GM23338 (cell line): ENCODE measurements at regions not wholly inside any gene's neighbourhood (a gene's known extent, or its start where the extent isn't known, plus 50 kb on each side); places are given as distances from the start of the nearest gene placed in this dataset.

ENCODE experiments used
- TF ChIP-seq, protein P1 (sequence below), 2 experiments: fragments of 200-600 bp in 1 of 2; sonication (generic) in 1 of 2; conservative IDR thresholded peaks; 2 replicates each; pipeline versions ENCODE4 v1.5.1 to v1.6.1; 2016 to 2017; ENCODE audit warnings: antibody characterized with exemption in 2 of 2, low read depth in 2 of 2, mild to moderate bottlenecking in 2 of 2, moderate library complexity in 1 of 2
- TF ChIP-seq, protein P2 (sequence below): IDR thresholded peaks from one replicate; pipeline ENCODE4 v1.6.1; 2018; ENCODE audit warnings: antibody characterized with exemption; ENCODE audit not compliant: unreplicated experiment

DNA sequence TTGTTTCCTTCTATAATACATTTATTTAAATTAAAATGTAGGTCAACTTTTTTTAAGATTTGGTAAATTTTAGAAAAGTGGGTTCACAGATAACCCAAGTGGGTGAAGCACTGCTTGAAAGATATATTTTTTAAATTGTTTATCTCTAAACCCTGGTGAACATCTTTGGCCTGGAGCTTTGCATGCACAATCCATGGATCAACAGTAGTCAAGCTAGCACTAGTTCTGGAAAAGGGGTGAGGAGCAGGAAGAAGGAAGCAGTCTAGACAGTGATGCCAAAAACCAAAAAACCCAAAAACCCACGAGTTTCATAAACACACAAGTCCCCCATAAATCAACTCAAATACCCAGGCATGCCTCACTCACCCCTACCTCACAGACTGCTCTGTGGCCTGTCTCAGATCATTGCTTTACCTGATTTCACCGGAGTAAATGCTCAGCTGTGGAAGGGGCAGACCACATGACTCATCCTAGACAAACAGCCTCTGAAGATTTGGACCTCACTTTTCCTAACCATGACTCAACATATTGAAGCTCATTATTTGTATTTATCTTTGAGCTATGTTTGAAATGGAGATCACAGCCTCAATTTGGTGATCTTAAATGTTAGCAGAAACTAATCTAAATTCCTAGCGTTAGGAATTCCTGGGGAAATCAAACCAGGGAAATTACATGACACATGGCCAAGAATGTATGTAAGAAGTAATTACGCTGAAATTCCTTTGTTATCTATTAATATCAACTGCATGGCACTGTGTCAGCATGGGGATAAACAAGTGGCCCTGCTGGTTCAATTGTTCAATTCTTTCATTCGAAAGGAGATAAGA, 149.6 kb downstream of the ZNF608 start:
- TF ChIP-seq, protein P1, sequence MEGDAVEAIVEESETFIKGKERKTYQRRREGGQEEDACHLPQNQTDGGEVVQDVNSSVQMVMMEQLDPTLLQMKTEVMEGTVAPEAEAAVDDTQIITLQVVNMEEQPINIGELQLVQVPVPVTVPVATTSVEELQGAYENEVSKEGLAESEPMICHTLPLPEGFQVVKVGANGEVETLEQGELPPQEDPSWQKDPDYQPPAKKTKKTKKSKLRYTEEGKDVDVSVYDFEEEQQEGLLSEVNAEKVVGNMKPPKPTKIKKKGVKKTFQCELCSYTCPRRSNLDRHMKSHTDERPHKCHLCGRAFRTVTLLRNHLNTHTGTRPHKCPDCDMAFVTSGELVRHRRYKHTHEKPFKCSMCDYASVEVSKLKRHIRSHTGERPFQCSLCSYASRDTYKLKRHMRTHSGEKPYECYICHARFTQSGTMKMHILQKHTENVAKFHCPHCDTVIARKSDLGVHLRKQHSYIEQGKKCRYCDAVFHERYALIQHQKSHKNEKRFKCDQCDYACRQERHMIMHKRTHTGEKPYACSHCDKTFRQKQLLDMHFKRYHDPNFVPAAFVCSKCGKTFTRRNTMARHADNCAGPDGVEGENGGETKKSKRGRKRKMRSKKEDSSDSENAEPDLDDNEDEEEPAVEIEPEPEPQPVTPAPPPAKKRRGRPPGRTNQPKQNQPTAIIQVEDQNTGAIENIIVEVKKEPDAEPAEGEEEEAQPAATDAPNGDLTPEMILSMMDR (conservative IDR thresholded peaks at IDR 0.05; ENCODE audit: low read depth in 2 of 2) = no peak
- TF ChIP-seq, protein P2, sequence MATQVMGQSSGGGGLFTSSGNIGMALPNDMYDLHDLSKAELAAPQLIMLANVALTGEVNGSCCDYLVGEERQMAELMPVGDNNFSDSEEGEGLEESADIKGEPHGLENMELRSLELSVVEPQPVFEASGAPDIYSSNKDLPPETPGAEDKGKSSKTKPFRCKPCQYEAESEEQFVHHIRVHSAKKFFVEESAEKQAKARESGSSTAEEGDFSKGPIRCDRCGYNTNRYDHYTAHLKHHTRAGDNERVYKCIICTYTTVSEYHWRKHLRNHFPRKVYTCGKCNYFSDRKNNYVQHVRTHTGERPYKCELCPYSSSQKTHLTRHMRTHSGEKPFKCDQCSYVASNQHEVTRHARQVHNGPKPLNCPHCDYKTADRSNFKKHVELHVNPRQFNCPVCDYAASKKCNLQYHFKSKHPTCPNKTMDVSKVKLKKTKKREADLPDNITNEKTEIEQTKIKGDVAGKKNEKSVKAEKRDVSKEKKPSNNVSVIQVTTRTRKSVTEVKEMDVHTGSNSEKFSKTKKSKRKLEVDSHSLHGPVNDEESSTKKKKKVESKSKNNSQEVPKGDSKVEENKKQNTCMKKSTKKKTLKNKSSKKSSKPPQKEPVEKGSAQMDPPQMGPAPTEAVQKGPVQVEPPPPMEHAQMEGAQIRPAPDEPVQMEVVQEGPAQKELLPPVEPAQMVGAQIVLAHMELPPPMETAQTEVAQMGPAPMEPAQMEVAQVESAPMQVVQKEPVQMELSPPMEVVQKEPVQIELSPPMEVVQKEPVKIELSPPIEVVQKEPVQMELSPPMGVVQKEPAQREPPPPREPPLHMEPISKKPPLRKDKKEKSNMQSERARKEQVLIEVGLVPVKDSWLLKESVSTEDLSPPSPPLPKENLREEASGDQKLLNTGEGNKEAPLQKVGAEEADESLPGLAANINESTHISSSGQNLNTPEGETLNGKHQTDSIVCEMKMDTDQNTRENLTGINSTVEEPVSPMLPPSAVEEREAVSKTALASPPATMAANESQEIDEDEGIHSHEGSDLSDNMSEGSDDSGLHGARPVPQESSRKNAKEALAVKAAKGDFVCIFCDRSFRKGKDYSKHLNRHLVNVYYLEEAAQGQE = no peak
